ENCODE measurements at regions not wholly inside any gene's neighbourhood (a gene's known extent, or its start where the extent isn't known, plus 50 kb on each side); places are given as distances from the start of the nearest gene placed in this dataset.
"Not testable (repeated sequence)": the region's sequence is repeated elsewhere in the genome, so short reads cannot be mapped to it uniquely, and the experiment has no call there.

GRCh38 chr3:109926376-109926775 lies 589.0 kb upstream of the DPPA4 start:
- peak; percentile 38 for DNase-seq (ENCODE audit: low read depth)
- in situ Hi-C loops (cut with HindIII; ENCODE audit: low pct_unique_long_range_greater_than_20kb, low sequenced_read_pairs) = no loop called here

GRCh38 chr3:109927161-109927560 lies 589.8 kb upstream of the DPPA4 start:
- in situ Hi-C loops (cut with HindIII; ENCODE audit: low pct_unique_long_range_greater_than_20kb, low sequenced_read_pairs) = no loop called here

GRCh38 chr3:109927726-109928125 lies 590.4 kb upstream of the DPPA4 start:
- no peak for DNase-seq (ENCODE audit: low read depth)
- in situ Hi-C loops (cut with HindIII; ENCODE audit: low pct_unique_long_range_greater_than_20kb, low sequenced_read_pairs) = no loop called here

More at GRCh38 chr3:109927161-109927560, 589.8 kb upstream of the DPPA4 start:
- DNase-seq (ENCODE audit: low read depth) = peak; percentile 93

GRCh38 chr3:109930582-109930981 lies 593.2 kb upstream of the DPPA4 start:
- in situ Hi-C loops (cut with HindIII; ENCODE audit: low pct_unique_long_range_greater_than_20kb, low sequenced_read_pairs) = no loop called here
- DNase-seq (ENCODE audit: low read depth) = no peak

GRCh38 chr3:109933576-109933975 lies 596.2 kb upstream of the DPPA4 start:
- in situ Hi-C loops (cut with HindIII; ENCODE audit: low pct_unique_long_range_greater_than_20kb, low sequenced_read_pairs) = no loop called here
- DNase-seq (ENCODE audit: low read depth) = no peak

- DNase-seq (ENCODE audit: low read depth) = no peak
- in situ Hi-C loops (cut with HindIII; ENCODE audit: low pct_unique_long_range_greater_than_20kb, low sequenced_read_pairs) = no loop called here
These were observed 602.5 kb upstream of the DPPA4 start for GRCh38 chr3:109939817-109940216.

GRCh38 chr3:109943181-109943580 lies 605.8 kb upstream of the DPPA4 start:
- in situ Hi-C loops (cut with HindIII; ENCODE audit: low pct_unique_long_range_greater_than_20kb, low sequenced_read_pairs) = no loop called here

GRCh38 chr3:109944836-109945235 lies 607.5 kb upstream of the DPPA4 start:
- in situ Hi-C loops (cut with HindIII; ENCODE audit: low pct_unique_long_range_greater_than_20kb, low sequenced_read_pairs) = no loop called here
- no peak for DNase-seq (ENCODE audit: low read depth)

More at GRCh38 chr3:109943181-109943580, 605.8 kb upstream of the DPPA4 start:
- DNase-seq (ENCODE audit: low read depth) = no peak

GRCh38 chr3:109952924-109953323 lies 615.6 kb upstream of the DPPA4 start:
- DNase-seq (ENCODE audit: low read depth) = no peak
- in situ Hi-C loops (cut with HindIII; ENCODE audit: low pct_unique_long_range_greater_than_20kb, low sequenced_read_pairs) = no loop called here

- DNase-seq (ENCODE audit: low read depth) = no peak
- in situ Hi-C loops (cut with HindIII; ENCODE audit: low pct_unique_long_range_greater_than_20kb, low sequenced_read_pairs) = no loop called here
These were observed 626.5 kb upstream of the DPPA4 start for GRCh38 chr3:109963831-109964230.

GRCh38 chr3:109973733-109974132 lies 636.4 kb upstream of the DPPA4 start:
- in situ Hi-C loops (cut with HindIII; ENCODE audit: low pct_unique_long_range_greater_than_20kb, low sequenced_read_pairs) = no loop called here
- DNase-seq (ENCODE audit: low read depth) = no peak

GRCh38 chr3:109977897-109978296 lies 640.6 kb upstream of the DPPA4 start:
- in situ Hi-C loops (cut with HindIII; ENCODE audit: low pct_unique_long_range_greater_than_20kb, low sequenced_read_pairs) = no loop called here
- DNase-seq (ENCODE audit: low read depth) = no peak

- in situ Hi-C loops (cut with HindIII; ENCODE audit: low pct_unique_long_range_greater_than_20kb, low sequenced_read_pairs) = no loop called here
- DNase-seq (ENCODE audit: low read depth) = no peak
These were observed 644.9 kb upstream of the DPPA4 start for GRCh38 chr3:109982201-109982600.

GRCh38 chr3:109984976-109985375 lies 647.6 kb upstream of the DPPA4 start:
- no peak for DNase-seq (ENCODE audit: low read depth)
- in situ Hi-C loops (cut with HindIII; ENCODE audit: low pct_unique_long_range_greater_than_20kb, low sequenced_read_pairs) = no loop called here

- in situ Hi-C loops (cut with HindIII; ENCODE audit: low pct_unique_long_range_greater_than_20kb, low sequenced_read_pairs) = no loop called here
- DNase-seq (ENCODE audit: low read depth) = no peak
These were observed 648.7 kb upstream of the DPPA4 start for GRCh38 chr3:109985943-109986555.

GRCh38 chr3:109994853-109995252 lies 657.5 kb upstream of the DPPA4 start:
- no peak for DNase-seq (ENCODE audit: low read depth)
- in situ Hi-C loops (cut with HindIII; ENCODE audit: low pct_unique_long_range_greater_than_20kb, low sequenced_read_pairs) = no loop called here

GRCh38 chr3:109995377-109995776 lies 658.0 kb upstream of the DPPA4 start:
- DNase-seq (ENCODE audit: low read depth) = no peak
- in situ Hi-C loops (cut with HindIII; ENCODE audit: low pct_unique_long_range_greater_than_20kb, low sequenced_read_pairs) = no loop called here

- in situ Hi-C loops (cut with HindIII; ENCODE audit: low pct_unique_long_range_greater_than_20kb, low sequenced_read_pairs); DNase-seq (ENCODE audit: low read depth): not testable (repeated sequence)
These were observed 664.6 kb upstream of the DPPA4 start for GRCh38 chr3:110001905-110002304.

- in situ Hi-C loops (cut with HindIII; ENCODE audit: low pct_unique_long_range_greater_than_20kb, low sequenced_read_pairs) = no loop called here
- no peak for DNase-seq (ENCODE audit: low read depth)
These were observed 669.6 kb upstream of the DPPA4 start for GRCh38 chr3:110006913-110007312.

- in situ Hi-C loops (cut with HindIII; ENCODE audit: low pct_unique_long_range_greater_than_20kb, low sequenced_read_pairs) = no loop called here
These were observed 678.1 kb upstream of the DPPA4 start for GRCh38 chr3:110015231-110015963.

More at GRCh38 chr3:110015231-110015963, 678.1 kb upstream of the DPPA4 start:
- no peak for DNase-seq (ENCODE audit: low read depth)

All from Caki2 (cell line).